Sigmoid colon (tissue), 6 donors: ENCODE measurements at regions not wholly inside any gene's neighbourhood (a gene's known extent, or its start where the extent isn't known, plus 50 kb on each side); places are given as distances from the start of the nearest gene placed in this dataset.
"Not testable (repeated sequence)": the region's sequence is repeated elsewhere in the genome, so short reads cannot be mapped to it uniquely, and the experiment has no call there.

Experiments
- DNase-seq: peaks from one replicate; pipeline ENCODE4 v3.0.0-alpha.2; 2019
- H3K27ac ChIP-seq, 4 donors: fragments of 200-600 bp; sonication (generic); one replicate each; pipeline ENCODE4 v1.5.1; 2016 to 2019; ENCODE audit warnings: mild to moderate bottlenecking in 1 of 4
- H3K27me3 ChIP-seq, 3 donors: fragments of 200-600 bp; sonication (generic); one replicate each; pipeline ENCODE4 v1.5.1; 2019; ENCODE audit warnings: mild to moderate bottlenecking in 1 of 3
- H3K36me3 ChIP-seq, 4 donors: fragments of 200-600 bp; sonication (generic); one replicate each; pipeline ENCODE4 v1.5.1; 2016 to 2019
- H3K4me1 ChIP-seq, 4 donors: fragments of 200-600 bp; sonication (generic); one replicate each; pipeline ENCODE4 v1.5.1; 2017 to 2019
- H3K4me3 ChIP-seq, 4 donors: fragments of 200-600 bp; sonication (generic); one replicate each; pipeline ENCODE4 v1.5.1; 2017 to 2019; ENCODE audit warnings: mild to moderate bottlenecking in 2 of 4, moderate library complexity in 1 of 4
- H3K9me3 ChIP-seq, 4 donors: fragments of 200-600 bp in 3 of 4; sonication (generic) in 3 of 4; one replicate each; pipeline versions ENCODE4 v1.5.1 to v1.6.1; 2013 to 2019
- EP300 ChIP-seq, 4 donors: sonication (generic); formaldehyde crosslinking; IDR thresholded peaks; one replicate each; pipeline ENCODE4 v1.6.1; 2017; ENCODE audit warnings: antibody characterized with exemption in 4 of 4
- POLR2A ChIP-seq, 2 donors: fragments of 450-650 bp; IDR thresholded peaks; one replicate each; pipeline ENCODE4 v1.6.1; 2016; ENCODE audit warnings: antibody characterized with exemption in 2 of 2, mild to moderate bottlenecking in 2 of 2, moderate library complexity in 2 of 2
- POLR2AphosphoS5 ChIP-seq, 4 donors: sonication (generic); formaldehyde crosslinking; IDR thresholded peaks; one replicate each; pipeline ENCODE4 v1.6.1; 2017; ENCODE audit warnings: antibody characterized with exemption in 4 of 4
- WGBS, 2 donors: extraction: QIAGEN DNeasy Blood & Tissue Kit; methylation state at CpG; one replicate each; pipeline ENCODE4 v1.1.7; 2013; 5-methylcytosine and 5-hydroxymethylcytosine counted together
- intact Hi-C: fragments of 100-400 bp; cut with DNase I; formaldehyde crosslinking; loops from one replicate; pipeline ENCODE4 v1.15.1; 2023
- TF ChIP-seq, protein P1 (sequence below), 4 experiments: fragments of 450-650 bp in 3 of 4; fragments of 200-600 bp in 1 of 4; IDR thresholded peaks; one replicate each; pipeline ENCODE4 v1.5.1; 2016 to 2019; ENCODE audit warnings: antibody characterized with exemption in 4 of 4, mild to moderate bottlenecking in 3 of 4, moderate library complexity in 2 of 4
- donor health status: healthy with polysubstance abuse.
- donor health status: healthy.

DNA sequence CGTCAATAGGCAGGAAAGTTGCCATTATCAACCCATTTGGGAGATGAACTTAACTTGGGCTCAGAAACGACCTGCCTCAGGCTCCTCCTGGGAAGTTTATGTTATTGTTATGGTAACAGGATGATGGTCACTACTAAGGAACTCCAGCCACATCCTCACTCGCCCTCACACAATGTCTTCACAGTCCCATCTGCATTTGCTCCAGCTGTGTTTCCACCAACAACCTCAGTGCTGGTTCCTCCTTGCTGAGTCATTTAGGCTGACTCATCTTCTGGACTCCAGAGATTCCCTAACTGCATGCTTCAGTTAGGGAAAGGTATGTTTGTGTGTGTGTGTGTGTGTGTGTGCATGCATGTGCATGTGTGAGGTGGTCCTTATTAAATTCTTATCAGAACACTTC is 293.4 kb upstream of the BOD1L1 start:
- peak in 3 of 4 donors; percentile 48 to 79 (median 57) for TF ChIP-seq POLR2AphosphoS5 (IDR thresholded peaks at IDR 0.05)
- no peak for TF ChIP-seq POLR2A (IDR thresholded peaks at IDR 0.05)
- no peak for TF ChIP-seq EP300 (IDR thresholded peaks at IDR 0.05)
- TF ChIP-seq, protein P1, sequence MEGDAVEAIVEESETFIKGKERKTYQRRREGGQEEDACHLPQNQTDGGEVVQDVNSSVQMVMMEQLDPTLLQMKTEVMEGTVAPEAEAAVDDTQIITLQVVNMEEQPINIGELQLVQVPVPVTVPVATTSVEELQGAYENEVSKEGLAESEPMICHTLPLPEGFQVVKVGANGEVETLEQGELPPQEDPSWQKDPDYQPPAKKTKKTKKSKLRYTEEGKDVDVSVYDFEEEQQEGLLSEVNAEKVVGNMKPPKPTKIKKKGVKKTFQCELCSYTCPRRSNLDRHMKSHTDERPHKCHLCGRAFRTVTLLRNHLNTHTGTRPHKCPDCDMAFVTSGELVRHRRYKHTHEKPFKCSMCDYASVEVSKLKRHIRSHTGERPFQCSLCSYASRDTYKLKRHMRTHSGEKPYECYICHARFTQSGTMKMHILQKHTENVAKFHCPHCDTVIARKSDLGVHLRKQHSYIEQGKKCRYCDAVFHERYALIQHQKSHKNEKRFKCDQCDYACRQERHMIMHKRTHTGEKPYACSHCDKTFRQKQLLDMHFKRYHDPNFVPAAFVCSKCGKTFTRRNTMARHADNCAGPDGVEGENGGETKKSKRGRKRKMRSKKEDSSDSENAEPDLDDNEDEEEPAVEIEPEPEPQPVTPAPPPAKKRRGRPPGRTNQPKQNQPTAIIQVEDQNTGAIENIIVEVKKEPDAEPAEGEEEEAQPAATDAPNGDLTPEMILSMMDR (IDR thresholded peaks at IDR 0.05), result no peak
- peak; percentile 66 for DNase-seq

DNA sequence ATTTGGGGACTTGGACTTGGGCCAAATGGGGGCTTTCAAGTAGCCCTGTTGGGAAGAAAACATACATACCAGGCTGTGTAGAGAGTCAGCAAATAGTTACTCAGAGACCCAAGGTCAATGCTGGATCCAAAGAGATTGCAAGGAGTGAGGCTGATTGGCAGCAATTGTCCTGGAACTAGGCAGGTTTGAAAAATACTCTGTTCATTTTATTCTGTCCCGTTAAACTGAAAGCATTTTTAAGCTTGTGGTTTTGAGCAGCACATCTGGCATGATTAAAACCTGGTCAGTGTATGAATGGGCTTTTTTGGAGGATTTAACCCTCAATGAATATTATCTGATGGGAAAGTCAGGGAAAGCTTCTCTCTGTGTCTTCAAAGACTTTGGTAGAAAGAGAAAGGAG is 294.3 kb upstream of the BOD1L1 start:
- 21 to 38% methylated on average over 1 of the region's 1 CpG for WGBS, 2 donors
- intact Hi-C loops, result no loop called here
- H3K9me3 ChIP-seq, result no peaks in the 10 kb centered on the region
- TF ChIP-seq, protein P1 (IDR thresholded peaks at IDR 0.05), result no peak
- TF ChIP-seq POLR2A (IDR thresholded peaks at IDR 0.05) (no peak), EP300 (IDR thresholded peaks at IDR 0.05) (no peak), POLR2AphosphoS5 (IDR thresholded peaks at IDR 0.05) (no peak)
- H3K27ac ChIP-seq, result peak overlapping the region in 2 of 4 donors; percentile 74 to 90
- H3K4me3 ChIP-seq, result no peak overlapping the region
- no peak for DNase-seq
- no peaks in the 10 kb centered on the region for H3K27me3 ChIP-seq
- peaks cover 0 to 33% (median 29%) of the 10 kb centered on the region in 4 donors for H3K4me1 ChIP-seq
- H3K36me3 ChIP-seq, result no peaks in the 10 kb centered on the region

More for the DNA sequence above, 293.4 kb upstream of the BOD1L1 start:
- H3K4me3 ChIP-seq, result no peak overlapping the region
- H3K9me3 ChIP-seq, result no peaks in the 10 kb centered on the region
- no peaks in the 10 kb centered on the region for H3K27me3 ChIP-seq
- no peaks in the 10 kb centered on the region for H3K36me3 ChIP-seq
- intact Hi-C loops, result no loop called here
- peak overlapping the region in 3 of 4 donors; percentile 74 to 90 (median 79) for H3K27ac ChIP-seq
- peaks cover 0 to 33% (median 29%) of the 10 kb centered on the region in 4 donors for H3K4me1 ChIP-seq
- WGBS, 2 donors, result 51 to 55% methylated on average over 3 of the region's 3 CpGs

DNA sequence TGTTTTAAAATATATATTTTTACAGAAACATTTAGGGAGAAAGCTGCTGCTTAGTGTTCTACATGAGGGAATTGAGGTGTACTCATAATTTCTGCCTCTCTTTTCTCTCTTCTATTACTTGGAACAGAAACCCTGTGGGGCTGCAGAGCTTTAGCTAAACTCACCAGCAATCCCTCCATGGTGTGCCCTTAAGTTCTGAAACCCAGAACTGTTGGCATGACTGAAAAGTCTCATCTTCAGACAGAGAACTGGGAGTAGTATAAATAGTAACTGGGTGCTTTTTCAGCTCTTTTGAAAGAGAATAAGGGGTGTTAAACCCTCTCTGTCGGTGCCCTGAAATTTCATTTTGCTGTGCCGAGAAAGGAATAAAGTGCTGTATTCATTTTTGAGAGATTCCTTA is 294.9 kb upstream of the BOD1L1 start:
- 89 to 92% methylated on average over 2 of the region's 2 CpGs for WGBS, 2 donors
- Histone ChIP-seq H3K9me3 (no peaks in the 10 kb centered on the region), H3K36me3 (no peaks in the 10 kb centered on the region), H3K27ac (no peak overlapping the region), H3K27me3 (no peaks in the 10 kb centered on the region), H3K4me3 (no peak overlapping the region), H3K4me1 (peaks cover 0 to 33% (median 29%) of the 10 kb centered on the region in 4 donors)
- intact Hi-C loops, result no loop called here
- TF ChIP-seq EP300 (IDR thresholded peaks at IDR 0.05) (no peak), POLR2A (IDR thresholded peaks at IDR 0.05) (no peak)
- TF ChIP-seq, protein P1 (IDR thresholded peaks at IDR 0.05), result no peak
- DNase-seq, result no peak

DNA sequence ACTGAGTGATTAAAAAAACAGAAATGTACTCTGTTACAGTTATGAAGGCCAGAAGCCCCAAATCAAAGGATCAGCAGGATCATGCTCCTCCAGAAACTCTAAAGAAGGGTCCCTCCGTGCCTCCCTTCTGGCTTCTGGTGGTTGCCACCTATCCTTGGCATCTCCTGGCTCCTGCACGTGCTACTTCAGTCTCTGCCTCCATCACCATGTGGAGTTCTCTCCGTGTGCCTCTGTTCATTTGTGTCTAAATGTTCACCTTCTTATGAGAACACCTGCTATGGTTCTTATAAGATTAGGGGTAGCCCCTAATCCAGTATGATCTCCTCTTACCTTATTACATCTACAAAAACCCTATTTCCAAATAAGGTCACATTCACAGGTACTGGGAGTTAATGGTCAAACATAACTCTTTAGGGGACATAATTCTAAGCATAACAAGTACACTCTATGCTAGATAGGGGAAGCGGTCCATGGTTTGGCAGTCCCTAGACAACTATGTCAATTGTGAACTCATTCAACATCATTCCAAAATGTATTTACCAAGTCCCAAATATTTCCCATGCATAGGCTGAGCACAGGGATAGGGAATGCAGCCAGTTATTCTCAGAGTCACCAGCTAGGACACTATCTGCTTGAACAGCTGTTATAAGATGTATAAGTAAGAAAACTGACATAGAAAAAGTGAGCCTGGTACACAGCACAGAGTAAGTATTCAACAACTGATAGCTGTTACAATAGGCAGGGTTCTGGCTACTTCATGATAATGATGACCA is 295.5 kb upstream of the BOD1L1 start:
- 53 to 58% methylated on average over 4 of the region's 4 CpGs for WGBS, 2 donors
- Histone ChIP-seq H3K27ac (no peak overlapping the region), H3K36me3 (no peaks in the 10 kb centered on the region), H3K27me3 (no peaks in the 10 kb centered on the region), H3K4me3 (no peak overlapping the region), H3K9me3 (no peaks in the 10 kb centered on the region), H3K4me1 (peaks cover 0 to 29% (median 28%) of the 10 kb centered on the region in 4 donors)
- TF ChIP-seq, protein P1 (IDR thresholded peaks at IDR 0.05), result no peak
- TF ChIP-seq EP300 (IDR thresholded peaks at IDR 0.05) (no peak), POLR2AphosphoS5 (IDR thresholded peaks at IDR 0.05) (no peak), POLR2A (IDR thresholded peaks at IDR 0.05) (no peak)
- no peak for DNase-seq
- intact Hi-C loops, result no loop called here

DNA sequence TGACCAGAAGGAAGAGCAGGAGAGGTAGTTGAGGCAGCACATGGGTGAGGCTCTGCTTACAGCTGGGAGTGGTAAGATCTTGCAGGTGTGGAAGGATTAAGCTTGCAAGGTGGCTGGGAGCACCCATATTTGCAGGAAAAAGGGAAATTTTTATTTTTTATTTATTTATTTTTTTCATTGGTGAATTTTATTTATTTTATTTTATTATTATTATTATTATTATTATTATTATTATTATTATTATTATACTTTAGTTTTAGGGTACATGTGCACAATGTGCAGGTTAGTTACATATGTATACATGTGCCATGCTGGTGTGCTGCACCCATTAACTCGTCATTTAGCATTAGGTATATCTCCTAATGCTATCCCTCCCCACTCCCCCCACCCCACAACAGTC is 297.4 kb upstream of the BOD1L1 start:
- H3K27me3 ChIP-seq, intact Hi-C loops, H3K27ac ChIP-seq, H3K9me3 ChIP-seq, DNase-seq, H3K36me3 ChIP-seq, H3K4me3 ChIP-seq: not testable (repeated sequence)
- 80% methylated on average over 1 of the region's 1 CpG; no CpG with 5 or more reads in 1 of the 2 donors for WGBS, 2 donors
- peaks cover 0 to 20% (median 15%) of the 10 kb centered on the region in 4 donors for H3K4me1 ChIP-seq
